IMR-90 (cell line): ENCODE measurements at regions not wholly inside any gene's neighbourhood (a gene's known extent, or its start where the extent isn't known, plus 50 kb on each side); places are given as distances from the start of the nearest gene placed in this dataset.

ENCODE experiments used
- ATAC-seq: fragments of 200-7000 bp; cut with Tn5 transposase; 2 replicates; pipeline ENCODE4 v1.9.1; 2020; ENCODE audit warnings: low read depth, mild to moderate bottlenecking, moderate library complexity
- BruUV-seq: library from RNA; stranded (reverse); fragments of 400-500 nt; replicated peaks from 2 replicates; lab custom pipeline; 2021; lab: Mats Ljungman, UMichigan
- CTCF ChIA-PET: fragments of 300-600 bp; formaldehyde crosslinking; extraction: SDS; loops from one replicate; lab custom pipeline; 2021; ENCODE audit warnings: antibody characterized with exemption; lab: Yijun Ruan, JAX
- POLR2A ChIA-PET: fragments of 300-600 bp; sonication (Branson Sonifier 250); formaldehyde crosslinking; loops from one replicate; lab custom pipeline; 2022; ENCODE audit warnings: antibody characterized with exemption; ENCODE audit not compliant: unreplicated experiment; lab: Charles Lee
- DNase-seq: peaks from one replicate; pipeline ENCODE4 v3.0.0; 2013
- H2AFZ ChIP-seq: replicated peaks from 2 replicates; pipeline ENCODE3; 2013; ENCODE audit warnings: low read length, mild to moderate bottlenecking; ENCODE audit not compliant: poor library complexity
- H2AK5ac ChIP-seq: 2 replicates; pipeline ENCODE4 v1.6.1; 2013; ENCODE audit warnings: low read depth, low read length, inconsistent platforms
- H2AK9ac ChIP-seq: replicated peaks from 2 replicates; pipeline ENCODE3; 2013; ENCODE audit warnings: mild to moderate bottlenecking, low read depth, low read length, moderate library complexity; ENCODE audit not compliant: poor library complexity
- H2BK120ac ChIP-seq: 2 replicates; pipeline ENCODE4 v1.6.1; 2013; ENCODE audit warnings: low read depth, low read length, inconsistent platforms
- H2BK15ac ChIP-seq: 3 replicates; pipeline ENCODE4 v1.6.1; 2013; ENCODE audit warnings: low read depth, low read length, inconsistent platforms
- H2BK20ac ChIP-seq: 2 replicates; pipeline ENCODE4 v1.6.1; 2013; ENCODE audit warnings: low read depth, mild to moderate bottlenecking, inconsistent platforms, low read length, moderate library complexity
- H2BK5ac ChIP-seq: 2 replicates; pipeline ENCODE4 v1.6.1; 2013; ENCODE audit warnings: mild to moderate bottlenecking, low read depth, low read length, inconsistent platforms; ENCODE audit not compliant: poor library complexity, severe bottlenecking
- H3K14ac ChIP-seq: replicated peaks from 2 replicates; pipeline ENCODE4 v1.6.1; 2013; ENCODE audit warnings: low read depth, low read length, inconsistent platforms
- H3K18ac ChIP-seq: 2 replicates; pipeline ENCODE4 v1.6.1; 2013; ENCODE audit warnings: low read depth, low read length, control low read depth
- H3K23ac ChIP-seq: 2 replicates; pipeline ENCODE4 v1.6.1; 2013; ENCODE audit warnings: low read depth, low read length, inconsistent platforms
- H3K27ac ChIP-seq: 2 replicates; pipeline ENCODE4 v1.5.1; 2013; ENCODE audit warnings: mild to moderate bottlenecking, control low read depth, low read length; ENCODE audit not compliant: insufficient read depth
- H3K27me3 ChIP-seq: 2 replicates; pipeline ENCODE4 v1.6.1; 2013; ENCODE audit warnings: low read length; ENCODE audit not compliant: control insufficient read depth, insufficient read depth
- H3K36me3 ChIP-seq: 2 replicates; pipeline ENCODE4 v1.6.1; 2013; ENCODE audit warnings: low read length, mixed read lengths; ENCODE audit not compliant: control insufficient read depth, insufficient read depth
- H3K4ac ChIP-seq: 2 replicates; pipeline ENCODE4 v1.6.1; 2013; ENCODE audit warnings: low read depth, low read length, inconsistent platforms
- H3K4me1 ChIP-seq: 2 replicates; pipeline ENCODE4 v1.6.1; 2013; ENCODE audit warnings: low read length, mixed read lengths; ENCODE audit not compliant: control insufficient read depth, insufficient read depth
- H3K4me2 ChIP-seq: 2 replicates; pipeline ENCODE4 v1.6.1; 2013; ENCODE audit warnings: low read depth, mild to moderate bottlenecking, control low read depth, low read length, moderate library complexity
- H3K4me3 ChIP-seq: 2 replicates; pipeline ENCODE4 v1.5.1; 2013; ENCODE audit warnings: low read depth, mild to moderate bottlenecking, control low read depth, low read length, moderate library complexity; ENCODE audit not compliant: insufficient read depth
- H3K56ac ChIP-seq: 2 replicates; pipeline ENCODE4 v1.6.1; 2013; ENCODE audit warnings: low read length, inconsistent platforms; ENCODE audit not compliant: insufficient read depth; ENCODE audit errors: extremely low read depth
- H3K79me1 ChIP-seq, 2 experiments: 2 replicates each; pipeline ENCODE4 v1.6.1; 2013; ENCODE audit warnings: low read length in 2 of 2, inconsistent platforms in 1 of 2, low read depth in 1 of 2
- H3K9ac ChIP-seq: 2 replicates; pipeline ENCODE4 v1.6.1; 2013; ENCODE audit warnings: low read depth, low read length, control low read depth
- H3K9me1 ChIP-seq: 2 replicates; pipeline ENCODE4 v1.6.1; 2013; ENCODE audit warnings: low read length, inconsistent platforms; ENCODE audit not compliant: insufficient read depth
- H3K9me3 ChIP-seq: 2 replicates; pipeline ENCODE4 v1.6.1; 2013; ENCODE audit warnings: low read length; ENCODE audit not compliant: control insufficient read depth, insufficient read depth
- H4K20me1 ChIP-seq: 2 replicates; pipeline ENCODE4 v1.6.1; 2013; ENCODE audit warnings: low read length, inconsistent platforms; ENCODE audit not compliant: insufficient read depth
- H4K5ac ChIP-seq: 2 replicates; pipeline ENCODE4 v1.6.1; 2013; ENCODE audit warnings: mild to moderate bottlenecking, low read depth, low read length, control low read depth
- H4K8ac ChIP-seq, 2 experiments: 2 replicates each; pipeline ENCODE4 v1.6.1; 2013; ENCODE audit warnings: low read depth in 2 of 2, low read length in 2 of 2, control low read depth in 1 of 2, inconsistent platforms in 1 of 2
- H4K91ac ChIP-seq: 2 replicates; pipeline ENCODE4 v1.6.1; 2013; ENCODE audit warnings: low read depth, low read length, inconsistent platforms; ENCODE audit not compliant: insufficient read depth
- BHLHE40 ChIP-seq: fragments of 150-350 bp; IDR thresholded peaks from 2 replicates; pipeline ENCODE4 v1.6.1; 2016; ENCODE audit warnings: mild to moderate bottlenecking, low read depth, low read length
- CEBPB ChIP-seq: IDR thresholded peaks from 2 replicates; pipeline ENCODE4 v1.6.1; 2012; ENCODE audit warnings: low read depth, low read length, improper control_type of control experiment
- CHD1 ChIP-seq: IDR thresholded peaks from 2 replicates; pipeline ENCODE4 v1.6.1; 2012; ENCODE audit warnings: low read depth, low read length, improper control_type of control experiment
- FOS ChIP-seq: fragments of 150-350 bp; IDR thresholded peaks from 2 replicates; pipeline ENCODE4 v1.6.1; 2016; ENCODE audit warnings: low read depth, low read length
- MAZ ChIP-seq: IDR thresholded peaks from 2 replicates; pipeline ENCODE4 v1.6.1; 2012; ENCODE audit warnings: low read depth, mild to moderate bottlenecking, low read length, improper control_type of control experiment, moderate library complexity, borderline replicate concordance
- MXI1 ChIP-seq: IDR thresholded peaks from 2 replicates; pipeline ENCODE4 v1.6.1; 2012; ENCODE audit warnings: low read depth, mild to moderate bottlenecking, low read length, moderate library complexity, borderline replicate concordance
- NFE2L2 ChIP-seq: fragments of 150-350 bp; IDR thresholded peaks from 2 replicates; pipeline ENCODE4 v1.6.1; 2016; ENCODE audit warnings: low read depth, mild to moderate bottlenecking, low read length
- POLR2A ChIP-seq: IDR thresholded peaks from 2 replicates; pipeline ENCODE4 v1.6.1; 2012; ENCODE audit warnings: mild to moderate bottlenecking, low read depth, low read length
- RCOR1 ChIP-seq: IDR thresholded peaks from 2 replicates; pipeline ENCODE4 v1.6.1; 2012; ENCODE audit warnings: mild to moderate bottlenecking, low read length, improper control_type of control experiment; ENCODE audit not compliant: insufficient replicate concordance
- SMC3 ChIP-seq: fragments of 150-350 bp; IDR thresholded peaks from 2 replicates; pipeline ENCODE4 v1.6.1; 2016; ENCODE audit warnings: low read depth, mild to moderate bottlenecking, antibody characterized with exemption, low read length, moderate library complexity
- WGBS, 2 experiments: methylation state at CpG; one replicate each; pipeline versions ENCODE4 v1.1.5 to v1.1.7; 2013; ENCODE audit warnings: missing lambda C conversion rate in 2 of 2; ENCODE audit not compliant: insufficient read length in 1 of 2; ENCODE audit errors: extremely low coverage in 2 of 2; 5-methylcytosine and 5-hydroxymethylcytosine counted together
- dilution Hi-C: fragments of 300-500 bp; cut with HindIII; formaldehyde crosslinking; loops from one replicate; pipeline ENCODE4 v1.14.3; 2018; ENCODE audit warnings: low sequenced_read_pairs; ENCODE audit not compliant: unreplicated experiment
- in situ Hi-C: fragments of 300-500 bp; cut with MboI; formaldehyde crosslinking; loops from 3 replicates; pipeline ENCODE4 v1.14.3; 2019; ENCODE audit warnings: low sequenced_read_pairs, inconsistent platforms, mixed read lengths
- intact Hi-C: fragments of 100-400 bp; cut with micrococcal nuclease; formaldehyde crosslinking; loops from 2 replicates; pipeline ENCODE4 v1.10.0; 2022
- TF ChIP-seq, protein P1 (sequence below): fragments of 150-350 bp; IDR thresholded peaks from 2 replicates; pipeline ENCODE4 v1.6.1; 2016; ENCODE audit warnings: low read depth, mild to moderate bottlenecking, low read length, moderate library complexity, borderline replicate concordance
- TF ChIP-seq, protein P2 (sequence below): conservative IDR thresholded peaks from 2 replicates; pipeline ENCODE4 v1.5.1; 2012; ENCODE audit warnings: mild to moderate bottlenecking, low read depth, low read length, improper control_type of control experiment
- TF ChIP-seq, protein P3 (sequence below): fragments of 150-350 bp; IDR thresholded peaks from 2 replicates; pipeline ENCODE4 v1.6.1; 2017; ENCODE audit warnings: mild to moderate bottlenecking, antibody characterized with exemption, low read length, low read depth

DNA sequence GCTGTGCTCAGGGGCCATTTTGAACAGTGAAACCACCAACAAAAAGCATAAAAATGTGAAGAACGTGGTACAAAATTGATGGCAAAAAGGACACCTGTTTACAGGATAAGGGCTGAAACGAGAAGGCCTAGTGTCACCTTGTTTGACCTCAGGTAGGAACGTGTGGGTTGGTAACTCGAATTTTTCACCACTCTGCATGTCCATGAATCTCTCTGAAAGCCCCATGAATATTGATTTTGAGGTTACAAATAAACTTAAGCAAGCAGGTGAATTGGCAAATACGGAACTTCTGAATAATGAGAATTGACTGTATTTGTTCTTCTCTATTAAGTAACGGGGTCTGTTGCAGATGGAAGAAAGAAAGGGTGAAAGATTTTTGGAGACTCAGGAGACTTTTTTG is 59.6 kb upstream of the EDN1 start:
- WGBS, 2 experiments = 100% methylated on average over 1 of the region's 6 CpGs; no CpG with 5 or more reads in 1 of the 2 experiments
- Histone ChIP-seq H4K20me1 (no peaks in the 10 kb centered on the region), H3K18ac (no peak overlapping the region), H3K4ac (no peak overlapping the region), H3K9ac (no peak overlapping the region), H2BK15ac (no peak overlapping the region), H4K91ac (no peak overlapping the region), H2BK5ac (no peak overlapping the region), H3K23ac (no peak overlapping the region), H2AK9ac (no peak overlapping the region), H4K8ac (no peak overlapping the region), H2AFZ (no peak overlapping the region), H3K4me1 (peaks cover 4% of the 10 kb centered on the region), H2BK20ac (no peak overlapping the region), H3K36me3 (no peaks in the 10 kb centered on the region), H4K5ac (no peak overlapping the region), H3K27ac (no peak overlapping the region), H3K4me3 (no peak overlapping the region), H3K14ac (no peak overlapping the region), H3K27me3 (no peaks in the 10 kb centered on the region), H3K9me1 (peaks cover 6% of the 10 kb centered on the region), H2AK5ac (no peak overlapping the region), H2BK120ac (no peak overlapping the region; the same call in 1 of the 2 replicates), H3K56ac (no peak overlapping the region), H3K4me2 (no peak overlapping the region), H3K9me3 (no peaks in the 10 kb centered on the region), H3K79me1 (no peaks in the 10 kb centered on the region)
- dilution Hi-C loops (no loop called here), in situ Hi-C loops (loop anchor here (5.0 kb wide), 2 partner anchors 573 to 643 kb away; no protein-coding TSS in a partner anchor), intact Hi-C loops (loop anchor here (5.0 kb wide), 2 partner anchors 83 to 148 kb away; no protein-coding TSS in a partner anchor)
- no peak for DNase-seq
- TF ChIP-seq POLR2A (no peak), MXI1 (no peak), CEBPB (no peak), MAZ (no peak), CHD1 (no peak), SMC3 (no peak), FOS (no peak), RCOR1 (no peak), NFE2L2 (no peak), BHLHE40 (no peak)
- TF ChIP-seq, protein P1, sequence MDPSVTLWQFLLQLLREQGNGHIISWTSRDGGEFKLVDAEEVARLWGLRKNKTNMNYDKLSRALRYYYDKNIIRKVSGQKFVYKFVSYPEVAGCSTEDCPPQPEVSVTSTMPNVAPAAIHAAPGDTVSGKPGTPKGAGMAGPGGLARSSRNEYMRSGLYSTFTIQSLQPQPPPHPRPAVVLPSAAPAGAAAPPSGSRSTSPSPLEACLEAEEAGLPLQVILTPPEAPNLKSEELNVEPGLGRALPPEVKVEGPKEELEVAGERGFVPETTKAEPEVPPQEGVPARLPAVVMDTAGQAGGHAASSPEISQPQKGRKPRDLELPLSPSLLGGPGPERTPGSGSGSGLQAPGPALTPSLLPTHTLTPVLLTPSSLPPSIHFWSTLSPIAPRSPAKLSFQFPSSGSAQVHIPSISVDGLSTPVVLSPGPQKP = no peak
- TF ChIP-seq, protein P2, sequence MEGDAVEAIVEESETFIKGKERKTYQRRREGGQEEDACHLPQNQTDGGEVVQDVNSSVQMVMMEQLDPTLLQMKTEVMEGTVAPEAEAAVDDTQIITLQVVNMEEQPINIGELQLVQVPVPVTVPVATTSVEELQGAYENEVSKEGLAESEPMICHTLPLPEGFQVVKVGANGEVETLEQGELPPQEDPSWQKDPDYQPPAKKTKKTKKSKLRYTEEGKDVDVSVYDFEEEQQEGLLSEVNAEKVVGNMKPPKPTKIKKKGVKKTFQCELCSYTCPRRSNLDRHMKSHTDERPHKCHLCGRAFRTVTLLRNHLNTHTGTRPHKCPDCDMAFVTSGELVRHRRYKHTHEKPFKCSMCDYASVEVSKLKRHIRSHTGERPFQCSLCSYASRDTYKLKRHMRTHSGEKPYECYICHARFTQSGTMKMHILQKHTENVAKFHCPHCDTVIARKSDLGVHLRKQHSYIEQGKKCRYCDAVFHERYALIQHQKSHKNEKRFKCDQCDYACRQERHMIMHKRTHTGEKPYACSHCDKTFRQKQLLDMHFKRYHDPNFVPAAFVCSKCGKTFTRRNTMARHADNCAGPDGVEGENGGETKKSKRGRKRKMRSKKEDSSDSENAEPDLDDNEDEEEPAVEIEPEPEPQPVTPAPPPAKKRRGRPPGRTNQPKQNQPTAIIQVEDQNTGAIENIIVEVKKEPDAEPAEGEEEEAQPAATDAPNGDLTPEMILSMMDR = no peak
- TF ChIP-seq, protein P3, sequence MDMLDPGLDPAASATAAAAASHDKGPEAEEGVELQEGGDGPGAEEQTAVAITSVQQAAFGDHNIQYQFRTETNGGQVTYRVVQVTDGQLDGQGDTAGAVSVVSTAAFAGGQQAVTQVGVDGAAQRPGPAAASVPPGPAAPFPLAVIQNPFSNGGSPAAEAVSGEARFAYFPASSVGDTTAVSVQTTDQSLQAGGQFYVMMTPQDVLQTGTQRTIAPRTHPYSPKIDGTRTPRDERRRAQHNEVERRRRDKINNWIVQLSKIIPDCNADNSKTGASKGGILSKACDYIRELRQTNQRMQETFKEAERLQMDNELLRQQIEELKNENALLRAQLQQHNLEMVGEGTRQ = no peak
- ChIA-PET CTCF (no interaction called here), POLR2A (no interaction called here)
- BruUV-seq = no TSS peak
- ATAC-seq = no peak
